ENCODE measurements at regions not wholly inside any gene's neighbourhood (a gene's known extent, or its start where the extent isn't known, plus 50 kb on each side); places are given as distances from the start of the nearest gene placed in this dataset.

DNA sequence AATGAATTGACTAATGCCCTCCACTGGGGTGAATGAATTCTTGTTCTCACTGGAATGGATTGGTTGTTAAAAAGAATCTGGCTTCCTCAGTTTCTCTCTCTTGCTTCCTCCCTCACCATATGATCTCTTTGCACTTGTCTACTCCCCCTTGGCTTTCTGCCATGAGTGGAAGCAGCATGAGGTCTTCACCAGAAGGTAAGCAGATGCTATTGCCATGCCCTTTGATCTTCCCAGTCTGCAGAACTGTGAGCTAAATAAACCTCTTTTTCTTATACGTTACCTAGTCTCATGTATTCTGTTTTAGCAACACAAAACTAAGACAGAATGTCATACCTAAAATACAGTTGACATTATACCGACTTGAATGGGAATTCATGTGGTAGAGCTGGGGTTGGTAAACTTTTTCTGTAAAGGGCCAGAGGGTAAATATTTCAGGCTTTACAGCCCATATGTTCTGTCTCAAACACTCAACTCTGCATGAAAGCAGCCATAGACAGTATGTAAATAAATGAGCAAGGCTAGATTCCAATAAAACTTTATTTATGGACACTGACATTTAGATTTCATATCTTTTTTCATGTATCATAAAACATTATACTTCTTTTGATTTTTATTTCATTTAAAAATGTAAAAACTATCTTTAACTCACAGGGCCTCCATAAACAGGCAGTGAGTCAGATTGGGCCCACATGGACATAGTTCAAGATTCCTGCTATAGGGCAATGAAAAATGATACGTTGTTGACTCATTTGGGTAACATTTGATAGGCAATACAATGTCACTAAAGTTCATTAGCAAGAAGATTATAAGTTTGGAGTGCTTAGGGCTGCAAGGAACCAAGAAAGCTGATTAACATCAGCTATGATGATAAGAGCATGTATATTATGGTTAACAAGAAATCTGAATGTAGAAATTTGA lies 79.4 kb upstream of the TLE4 start:
- TF ChIP-seq, protein P1, sequence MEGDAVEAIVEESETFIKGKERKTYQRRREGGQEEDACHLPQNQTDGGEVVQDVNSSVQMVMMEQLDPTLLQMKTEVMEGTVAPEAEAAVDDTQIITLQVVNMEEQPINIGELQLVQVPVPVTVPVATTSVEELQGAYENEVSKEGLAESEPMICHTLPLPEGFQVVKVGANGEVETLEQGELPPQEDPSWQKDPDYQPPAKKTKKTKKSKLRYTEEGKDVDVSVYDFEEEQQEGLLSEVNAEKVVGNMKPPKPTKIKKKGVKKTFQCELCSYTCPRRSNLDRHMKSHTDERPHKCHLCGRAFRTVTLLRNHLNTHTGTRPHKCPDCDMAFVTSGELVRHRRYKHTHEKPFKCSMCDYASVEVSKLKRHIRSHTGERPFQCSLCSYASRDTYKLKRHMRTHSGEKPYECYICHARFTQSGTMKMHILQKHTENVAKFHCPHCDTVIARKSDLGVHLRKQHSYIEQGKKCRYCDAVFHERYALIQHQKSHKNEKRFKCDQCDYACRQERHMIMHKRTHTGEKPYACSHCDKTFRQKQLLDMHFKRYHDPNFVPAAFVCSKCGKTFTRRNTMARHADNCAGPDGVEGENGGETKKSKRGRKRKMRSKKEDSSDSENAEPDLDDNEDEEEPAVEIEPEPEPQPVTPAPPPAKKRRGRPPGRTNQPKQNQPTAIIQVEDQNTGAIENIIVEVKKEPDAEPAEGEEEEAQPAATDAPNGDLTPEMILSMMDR (IDR thresholded peaks at IDR 0.05) = no peak
- no peak for TF ChIP-seq POLR2A (IDR thresholded peaks at IDR 0.05)

Measured in uterus (tissue), 2 donors.